HG02763 (cell line): ENCODE measurements at regions not wholly inside any gene's neighbourhood (a gene's known extent, or its start where the extent isn't known, plus 50 kb on each side); places are given as distances from the start of the nearest gene placed in this dataset.

Source experiments
- ATAC-seq: cut with Tn5 transposase; IDR thresholded peaks from one replicate; pipeline ENCODE4 v1.9.1; 2021; ENCODE audit warnings: mild to moderate bottlenecking, moderate library complexity; ENCODE audit not compliant: unreplicated experiment

DNA sequence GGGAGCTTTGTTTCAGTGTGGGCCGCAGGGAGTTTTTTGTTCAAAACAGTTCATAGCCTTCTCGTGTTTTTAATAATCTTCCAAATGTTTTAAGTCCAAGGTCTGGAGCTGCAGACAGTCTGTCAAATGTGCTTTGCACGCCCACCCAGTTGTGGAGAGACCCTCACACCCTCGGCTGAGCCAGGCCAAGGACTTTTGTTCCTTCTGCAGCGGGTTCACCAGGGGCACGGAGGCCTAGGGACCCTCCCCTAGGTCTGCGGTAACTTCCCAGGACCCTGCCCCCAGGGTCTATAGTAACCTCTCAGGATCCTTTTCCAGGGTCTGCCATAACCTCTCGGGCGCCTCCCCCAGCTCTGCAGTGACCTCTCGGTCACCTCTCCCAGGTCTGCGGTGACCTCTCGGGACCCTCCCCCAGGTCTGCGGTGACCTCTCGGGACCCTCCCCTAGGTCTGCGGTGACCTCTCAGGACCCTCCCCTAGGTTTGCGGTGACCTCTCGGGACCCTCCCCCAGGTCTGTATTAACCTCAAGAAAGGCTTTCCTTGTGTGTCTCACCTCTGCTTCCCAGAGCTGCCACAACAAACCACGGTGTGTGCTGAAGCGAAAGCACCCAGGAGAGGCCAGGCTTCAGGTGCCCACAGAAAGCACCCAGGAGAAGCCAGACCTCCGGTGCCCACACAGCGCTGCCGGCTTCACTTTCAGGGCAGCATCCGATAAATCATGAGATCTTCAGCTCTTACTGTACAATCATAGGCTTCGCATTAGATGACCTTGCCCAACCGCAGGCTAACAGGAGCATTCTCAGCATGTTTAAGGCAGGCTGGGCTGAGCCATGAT lies 301.9 kb upstream of the SALL3 start:
- ATAC-seq = no peak

DNA sequence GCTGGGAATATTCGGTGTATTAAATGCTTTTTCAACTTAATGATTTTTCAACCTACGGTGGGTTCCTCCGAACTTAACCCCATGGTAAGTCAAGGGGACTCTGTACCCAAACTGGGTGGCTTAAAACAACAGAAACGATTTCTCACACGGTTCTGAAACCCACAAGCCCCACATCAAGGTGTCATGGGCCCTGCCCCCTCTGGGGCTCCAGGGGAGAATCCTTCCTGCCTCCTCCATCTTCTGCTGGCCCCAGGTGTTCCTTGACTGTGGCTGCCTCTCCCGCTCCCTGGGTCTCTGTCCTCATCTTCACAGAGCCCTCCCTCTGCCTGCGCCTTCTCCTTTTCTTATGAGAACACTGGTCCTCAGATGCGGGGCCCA lies 301.3 kb upstream of the SALL3 start:
- ATAC-seq = no peak

DNA sequence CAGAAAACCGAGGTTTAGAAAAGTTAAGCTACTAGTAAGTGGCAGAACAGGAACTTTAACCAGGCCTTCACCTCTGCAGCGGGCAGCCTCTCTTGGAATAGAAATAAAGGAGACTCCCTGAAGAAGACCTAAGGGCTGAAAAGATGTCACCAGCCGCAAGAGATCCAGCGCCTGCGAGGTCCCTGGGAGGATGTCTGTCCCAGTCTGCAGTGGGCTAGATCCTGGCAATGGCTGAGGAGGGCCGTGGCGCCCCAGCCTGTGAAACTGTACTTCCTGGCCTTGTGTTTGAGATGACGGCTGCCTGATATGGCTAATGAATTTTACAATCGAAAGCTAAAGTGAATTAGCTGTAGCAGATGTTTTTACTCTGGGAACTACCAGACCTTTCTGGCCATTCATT lies 300.6 kb upstream of the SALL3 start:
- no peak for ATAC-seq

DNA sequence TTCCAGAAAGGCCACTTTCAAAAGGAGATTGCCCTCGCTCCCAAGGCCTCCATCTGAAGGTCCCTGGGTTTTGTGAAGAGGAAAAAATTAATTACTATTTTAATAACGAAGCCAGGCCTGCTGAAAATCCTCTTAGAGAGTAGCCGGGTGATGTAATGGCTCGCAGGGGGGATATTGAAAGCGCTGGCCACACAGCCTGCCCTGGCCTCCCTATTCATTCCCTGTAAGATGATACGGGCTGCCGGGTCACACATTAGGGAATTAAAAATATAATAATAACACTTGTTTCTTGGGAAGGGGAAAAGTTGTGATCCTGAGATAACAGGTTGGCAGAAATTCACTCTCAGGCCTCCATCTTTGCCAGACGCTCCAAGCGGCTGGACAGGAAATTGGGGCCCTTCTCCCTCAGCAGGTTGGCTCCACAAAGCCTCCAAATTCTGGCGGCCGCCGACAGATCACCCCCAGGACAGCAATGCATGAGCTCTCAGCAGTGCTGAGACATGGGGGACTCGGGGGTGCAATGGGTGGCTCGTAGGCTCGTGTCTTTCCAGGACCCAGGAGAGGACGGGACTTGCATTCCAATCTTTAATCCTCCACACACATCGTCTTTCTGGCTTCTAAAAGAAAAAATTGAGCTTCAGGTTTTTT lies 299.9 kb upstream of the SALL3 start:
- ATAC-seq = no peak

DNA sequence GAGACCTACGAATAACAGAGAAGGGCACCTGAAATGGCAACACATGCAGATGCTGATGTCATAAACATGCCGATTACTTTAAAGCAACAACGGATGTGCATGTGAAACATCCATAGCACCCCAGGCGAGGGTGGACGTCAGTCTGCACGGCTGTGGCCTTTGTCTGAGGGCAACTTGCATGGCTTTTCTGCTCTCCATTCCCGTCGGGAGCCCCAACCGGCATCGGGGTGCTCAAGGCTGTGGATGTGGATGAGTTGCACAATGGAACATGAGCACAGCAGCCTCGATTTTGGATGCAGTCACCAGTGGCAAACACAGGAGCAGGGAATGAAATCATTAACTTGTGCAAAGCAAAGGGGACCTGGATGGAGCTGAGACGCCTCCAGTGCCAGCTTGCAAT lies 298.2 kb upstream of the SALL3 start:
- ATAC-seq = no peak

DNA sequence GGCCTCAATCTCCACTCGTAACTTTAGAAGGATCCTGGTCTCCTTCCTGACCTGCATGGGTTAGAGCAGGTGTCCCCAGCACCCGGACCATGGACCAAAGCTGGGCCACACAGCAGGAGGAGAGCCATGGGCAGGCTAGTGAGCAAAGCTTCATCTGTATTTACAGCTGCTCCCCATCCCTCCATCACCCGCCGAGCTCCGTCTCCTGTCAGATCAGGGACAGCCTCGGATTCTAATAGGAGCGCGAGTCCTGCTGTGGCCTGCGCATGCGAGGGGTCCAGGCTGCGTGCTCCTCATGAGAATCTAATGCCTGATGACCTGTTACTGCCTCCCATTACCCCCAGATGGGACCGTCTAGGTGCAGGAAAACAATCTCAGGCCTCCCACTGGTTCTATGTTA lies 297.7 kb upstream of the SALL3 start:
- ATAC-seq = no peak

DNA sequence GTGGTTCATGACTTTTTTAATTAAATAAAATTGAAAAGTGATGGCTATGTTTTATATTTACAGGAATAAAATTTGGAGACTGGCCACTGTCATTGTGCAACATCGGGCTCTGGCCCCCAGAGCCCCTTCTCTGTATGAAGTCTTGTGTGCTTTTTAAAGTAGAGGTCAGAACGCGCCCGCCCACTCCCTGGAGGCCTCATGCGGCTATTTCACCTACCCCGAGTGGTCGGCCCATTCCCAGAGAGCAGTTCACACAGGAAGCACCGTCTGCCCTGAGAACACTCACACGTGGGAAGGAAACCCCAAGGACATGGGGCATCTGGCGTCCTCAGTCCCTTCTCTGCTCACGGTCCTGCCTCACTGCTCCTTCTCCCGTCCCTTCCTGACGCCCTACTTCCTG lies 296.9 kb upstream of the SALL3 start:
- ATAC-seq = no peak

DNA sequence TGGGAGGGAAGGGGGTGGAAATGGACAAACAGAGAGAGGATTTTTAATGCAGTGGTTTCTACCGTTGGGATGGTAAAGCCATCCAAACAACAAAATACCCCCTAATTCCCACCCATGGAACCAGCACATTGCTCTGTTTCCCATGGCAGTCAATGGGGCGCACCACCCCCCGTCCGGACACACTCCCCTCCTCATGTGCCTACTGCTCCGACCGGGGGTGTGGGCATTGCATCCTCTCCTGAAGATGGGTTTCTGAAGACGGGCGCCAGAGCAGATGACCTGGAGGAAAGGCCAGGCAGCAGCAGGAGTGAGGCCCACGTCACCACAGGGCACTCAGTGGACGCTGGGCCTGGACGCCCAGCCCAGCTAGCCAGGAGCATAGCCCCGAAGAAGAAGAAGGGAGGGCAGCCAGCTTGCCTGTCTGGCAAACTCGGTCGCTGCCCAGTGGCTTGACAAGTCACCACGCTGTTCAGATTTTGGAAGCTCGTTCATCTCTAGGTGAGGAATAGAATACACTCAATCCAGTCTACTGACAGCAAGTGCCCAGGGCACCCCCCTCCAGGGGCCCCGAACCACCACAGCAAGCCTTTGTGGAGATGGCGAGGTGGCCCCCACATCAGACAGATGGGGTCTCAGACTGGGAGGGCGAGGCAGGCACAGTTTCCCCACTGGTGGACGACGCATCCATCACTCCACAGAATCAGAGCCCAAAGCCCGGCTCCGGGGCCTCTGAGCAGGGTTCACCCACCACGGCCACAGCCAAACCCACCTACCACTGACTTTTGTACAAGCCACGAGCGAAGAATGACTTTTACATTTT lies 296.2 kb upstream of the SALL3 start:
- no peak for ATAC-seq

DNA sequence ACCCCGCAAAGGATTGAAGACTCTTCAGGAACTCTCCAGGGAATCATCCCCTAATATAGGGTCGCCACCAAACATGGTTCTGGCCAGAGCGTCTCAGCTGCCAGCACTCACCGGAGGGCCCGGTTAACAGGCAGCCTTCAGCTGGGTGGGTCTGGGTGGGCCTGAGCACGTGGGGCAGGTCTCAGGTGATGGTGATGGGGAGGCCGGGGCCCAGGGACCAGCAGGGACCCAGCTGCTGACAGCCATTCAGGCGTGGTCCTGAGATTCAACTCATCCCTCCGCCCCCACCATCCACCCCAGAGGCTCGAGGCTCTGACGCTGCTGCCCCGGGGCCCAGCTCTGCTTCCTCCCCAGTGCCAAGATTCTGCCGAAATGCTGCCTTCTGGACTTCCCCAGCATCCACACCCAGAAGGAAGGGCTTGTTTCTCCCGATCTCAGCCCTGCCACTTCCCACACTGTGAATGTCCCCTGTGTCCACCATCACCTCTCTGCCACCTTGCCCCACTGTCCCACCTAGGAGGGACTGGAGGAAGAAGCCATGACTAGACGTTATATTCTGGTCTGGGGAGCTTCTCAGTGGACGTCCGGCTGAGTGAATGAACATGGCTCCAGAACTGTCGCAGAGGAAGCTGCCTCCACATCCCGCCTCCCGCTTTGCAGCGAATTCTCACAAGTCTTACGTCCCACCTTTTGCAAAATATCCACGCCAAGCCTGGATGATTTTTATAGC lies 294.2 kb upstream of the SALL3 start:
- ATAC-seq = no peak

DNA sequence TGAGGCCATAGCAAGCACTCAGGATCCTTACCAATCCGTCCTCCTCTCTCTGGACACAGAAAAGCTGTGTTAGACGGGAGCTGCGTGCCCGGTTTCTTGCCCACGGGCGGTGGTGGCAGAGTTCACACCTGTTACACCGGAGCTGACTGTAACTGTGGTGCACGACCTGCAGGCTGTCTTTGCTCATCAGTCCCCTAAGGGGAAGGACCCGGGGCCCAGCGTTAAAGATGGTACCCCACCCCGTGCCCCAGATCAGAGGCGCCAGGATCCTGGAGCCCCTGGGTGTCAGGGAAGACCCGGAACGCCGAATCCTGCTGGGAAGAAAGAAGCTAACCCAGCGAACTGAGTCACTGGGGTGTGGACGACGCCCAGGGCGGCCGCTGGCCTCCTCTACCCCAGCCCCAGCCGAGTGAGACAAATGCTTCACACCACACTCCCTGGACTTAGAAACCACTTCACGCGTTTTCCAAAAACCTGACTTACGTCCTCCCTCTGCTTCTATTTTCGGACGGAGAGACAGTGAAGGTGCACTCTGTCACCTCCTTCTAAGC lies 293.6 kb upstream of the SALL3 start:
- ATAC-seq = no peak

DNA sequence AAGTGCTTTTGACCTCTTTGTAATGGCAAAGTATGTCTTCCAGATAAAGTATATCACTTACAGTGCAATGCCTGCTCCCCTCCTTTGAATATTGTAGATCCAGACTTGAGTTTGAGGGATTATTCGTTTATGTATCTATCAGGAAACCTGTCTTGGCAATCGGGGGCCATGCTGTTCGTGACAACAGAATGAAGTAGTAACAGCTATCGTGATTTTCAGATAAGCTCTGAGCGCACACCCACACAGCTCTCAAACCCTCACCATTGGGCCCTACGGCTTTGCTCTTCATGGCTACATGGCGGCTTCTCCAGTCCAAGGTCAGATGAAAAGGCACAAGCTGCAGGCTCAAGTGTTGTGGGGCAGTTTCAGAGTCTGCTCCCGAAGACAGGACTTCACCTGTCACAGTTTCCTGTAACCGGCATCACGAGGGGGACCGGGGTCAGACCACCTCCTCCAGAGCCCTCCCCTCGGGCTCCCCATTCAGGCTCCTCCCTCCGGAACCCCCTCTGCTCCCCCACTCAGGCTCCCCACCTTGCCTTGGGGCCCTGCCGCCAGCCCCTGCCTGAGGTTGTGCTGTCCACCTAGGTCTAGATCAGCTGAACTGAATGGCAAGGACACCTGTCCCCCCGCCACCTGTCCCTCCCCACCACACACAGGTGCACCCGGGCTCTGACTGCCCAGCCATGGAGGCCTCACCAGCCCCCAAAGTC lies 292.5 kb upstream of the SALL3 start:
- no peak for ATAC-seq

DNA sequence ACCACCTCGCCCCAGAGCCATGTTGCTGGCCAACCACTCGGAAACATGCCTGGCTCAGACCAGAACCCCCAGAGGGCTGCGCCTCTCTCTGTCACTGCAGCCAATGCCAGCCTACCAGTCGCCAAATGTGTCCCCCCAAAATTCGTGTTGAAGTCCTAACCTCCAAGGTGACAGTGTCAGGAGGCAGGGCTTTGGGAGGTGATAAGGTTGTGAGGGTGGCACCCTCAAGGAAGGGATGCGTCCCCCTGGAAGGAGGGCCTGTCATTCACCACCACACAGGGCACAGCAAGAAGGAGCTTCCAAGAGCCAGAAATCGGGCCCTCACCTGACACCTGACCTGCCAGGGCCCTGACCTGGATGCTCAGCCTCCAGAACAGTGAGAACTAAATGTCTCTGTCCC lies 291.9 kb upstream of the SALL3 start:
- no peak for ATAC-seq

DNA sequence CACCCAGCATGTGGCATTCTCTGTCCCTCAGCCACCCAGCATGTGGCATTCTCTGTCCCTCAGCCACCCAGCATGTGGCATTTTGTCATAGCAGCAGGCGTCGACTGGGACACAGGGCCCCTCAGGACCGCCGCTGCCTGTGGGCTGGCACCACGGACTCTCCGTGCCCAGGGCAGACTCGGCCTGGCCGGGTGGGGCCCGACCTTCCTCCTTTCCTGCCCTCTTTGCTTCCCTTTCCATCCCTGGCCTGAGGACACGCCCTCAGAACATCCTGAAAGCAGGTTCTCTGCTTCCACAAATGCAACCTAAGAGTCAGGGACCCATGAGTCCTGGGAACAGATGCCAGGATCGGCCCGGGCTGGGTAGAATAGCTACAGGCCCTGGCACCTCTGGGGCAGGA lies 291.4 kb upstream of the SALL3 start:
- ATAC-seq = no peak

DNA sequence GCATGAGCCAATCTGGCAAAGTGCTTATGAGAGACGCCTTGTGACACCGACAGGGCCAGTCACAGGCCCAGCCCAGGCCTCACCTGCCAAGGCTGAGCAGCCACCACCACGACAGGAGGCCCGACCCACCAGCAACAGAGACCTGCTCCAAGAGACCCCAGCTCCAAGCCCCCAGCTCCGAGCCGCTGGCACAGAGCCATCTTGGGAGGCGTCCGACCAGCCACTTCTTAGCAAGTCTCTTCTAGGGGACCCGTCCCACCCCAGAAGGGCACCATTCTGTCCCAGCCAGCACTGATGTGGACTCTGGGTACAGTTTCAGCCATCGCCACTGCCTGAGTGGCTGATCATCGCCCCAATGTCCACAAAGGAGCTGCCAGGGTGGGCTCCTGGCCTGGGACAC lies 290.7 kb upstream of the SALL3 start:
- ATAC-seq = no peak

DNA sequence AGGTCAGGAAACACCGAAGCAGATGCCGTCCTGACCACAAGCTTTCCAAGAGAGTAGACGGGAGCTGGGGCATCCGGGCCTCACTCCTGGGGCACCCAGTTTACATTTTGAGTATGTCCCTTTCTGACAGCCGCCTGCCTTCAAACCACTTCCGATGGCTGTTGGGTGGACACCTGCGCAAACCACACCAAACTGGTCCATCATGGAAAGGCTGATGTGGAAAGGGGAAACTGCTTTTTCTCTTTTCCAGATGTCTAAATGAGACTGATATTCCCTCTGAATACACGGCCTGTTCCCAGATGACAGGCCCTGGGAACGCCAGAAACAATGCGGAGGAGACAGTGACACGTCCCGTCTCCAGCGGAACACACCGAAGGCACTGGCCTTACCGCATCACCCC lies 290.0 kb upstream of the SALL3 start:
- no peak for ATAC-seq

DNA sequence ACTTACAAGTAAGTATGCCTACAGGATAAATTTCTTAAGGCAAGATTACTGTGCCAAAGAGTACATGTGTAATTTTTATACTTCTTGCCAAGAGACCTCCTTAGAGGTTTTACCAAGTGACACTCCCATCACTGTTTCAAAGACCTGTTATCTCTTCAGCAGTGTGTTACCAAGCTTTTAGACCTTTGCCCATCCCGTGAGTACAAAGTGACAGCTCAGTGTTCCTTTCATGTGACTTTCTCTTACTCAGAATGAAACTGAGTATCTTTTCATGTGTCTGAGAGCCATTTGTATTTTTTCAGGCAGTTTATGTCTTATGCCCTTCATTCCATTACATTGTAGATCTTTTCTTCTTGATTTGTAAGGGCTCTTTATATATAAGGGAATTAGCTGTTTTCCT lies 287.5 kb upstream of the SALL3 start:
- no peak for ATAC-seq

DNA sequence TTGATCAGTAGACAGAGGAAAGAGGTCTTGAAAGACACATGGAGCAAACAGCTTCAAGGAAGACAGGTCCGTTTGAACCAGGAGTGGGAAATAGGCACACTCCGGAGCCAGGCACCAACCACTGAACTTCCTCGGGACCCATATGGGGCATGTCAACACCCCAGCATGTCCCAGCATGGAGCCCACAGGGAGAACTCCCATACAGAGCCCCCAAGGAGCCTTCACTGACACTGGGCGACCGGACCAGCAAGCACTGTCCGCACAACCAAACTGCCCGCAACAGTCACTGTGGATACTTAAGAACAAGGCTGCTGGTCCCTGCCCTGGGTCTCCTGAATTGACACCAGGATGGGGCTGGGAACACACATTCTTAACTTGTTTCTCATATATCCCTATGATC lies 286.2 kb upstream of the SALL3 start:
- ATAC-seq = no peak

DNA sequence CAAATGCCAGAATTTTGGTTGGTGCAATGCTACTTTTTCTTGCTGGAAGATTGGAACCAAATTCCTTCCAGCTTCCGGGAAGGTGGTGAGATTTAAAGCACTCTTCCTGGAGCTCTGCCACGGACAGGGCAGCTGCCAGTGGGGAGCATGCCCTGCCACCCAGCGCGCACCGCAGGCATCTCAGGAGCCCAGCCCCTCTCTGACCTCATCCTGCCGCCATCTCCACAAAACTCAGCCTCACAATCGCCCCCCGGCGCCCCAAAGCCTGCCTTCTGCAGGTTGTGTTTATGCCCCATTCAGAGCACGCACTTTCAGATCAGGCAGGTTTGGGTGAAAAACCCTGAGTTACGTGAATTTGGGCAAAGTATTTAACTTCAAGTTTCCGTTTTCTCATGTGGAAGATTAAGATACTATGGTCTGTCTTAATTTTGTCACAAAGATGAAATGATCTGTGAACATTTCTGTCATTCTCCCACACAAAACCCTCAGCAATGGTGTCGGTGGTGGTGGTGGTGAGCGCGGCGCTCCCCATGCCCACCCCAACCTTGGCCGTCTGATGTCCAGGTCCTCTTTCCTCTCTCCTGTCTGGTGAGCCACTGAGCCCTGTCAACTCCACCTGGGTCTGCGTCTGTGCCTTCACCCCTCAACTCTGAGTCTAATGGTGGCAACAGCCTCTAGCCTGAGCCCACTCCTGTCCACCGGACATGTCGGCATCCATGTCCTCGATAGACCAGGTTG lies 282.8 kb upstream of the SALL3 start:
- no peak for ATAC-seq

DNA sequence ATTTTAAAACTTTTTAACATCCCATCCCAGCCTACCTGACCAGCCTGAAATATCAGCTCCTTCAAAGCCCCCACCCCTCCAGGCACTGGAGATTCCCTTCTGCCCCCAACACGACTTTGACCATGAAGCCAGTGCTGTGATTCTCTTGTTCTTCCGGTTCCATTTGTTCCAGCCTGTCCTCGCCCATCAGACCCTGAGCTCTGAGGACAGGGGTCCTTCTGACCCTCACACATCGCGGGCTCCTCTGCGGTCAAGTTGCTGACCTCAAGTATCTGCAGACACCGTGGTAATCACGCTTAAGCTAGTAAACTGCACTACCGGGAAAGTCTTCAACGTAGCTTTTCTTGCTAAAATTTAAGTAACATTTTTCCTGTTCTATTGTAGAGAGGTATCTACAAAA lies 282.2 kb upstream of the SALL3 start:
- ATAC-seq = no peak

DNA sequence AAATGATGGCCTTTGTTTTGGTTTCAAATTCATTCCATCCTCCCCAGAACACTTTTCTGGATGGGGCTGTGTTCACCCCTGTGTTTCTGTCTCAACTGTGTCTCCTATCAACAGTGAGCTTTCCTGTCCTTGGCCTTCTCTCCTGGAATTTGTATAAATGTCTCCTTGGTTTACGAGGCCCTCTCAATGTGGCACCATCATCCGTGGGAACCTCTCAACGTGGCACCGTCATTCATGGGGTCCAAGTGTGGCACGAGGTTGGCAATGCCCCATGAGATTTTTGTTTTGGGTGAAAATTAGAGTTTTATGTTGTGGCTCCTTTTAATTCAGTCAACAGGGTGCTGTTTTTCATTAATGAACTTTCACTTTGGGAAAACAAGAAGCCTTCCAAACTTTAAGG lies 280.7 kb upstream of the SALL3 start:
- no peak for ATAC-seq
